OCI-LY3 (cell line): ENCODE measurements at regions not wholly inside any gene's neighbourhood (a gene's known extent, or its start where the extent isn't known, plus 50 kb on each side); places are given as distances from the start of the nearest gene placed in this dataset.
"Not testable (repeated sequence)": the region's sequence is repeated elsewhere in the genome, so short reads cannot be mapped to it uniquely, and the experiment has no call there.

Experiments
- H2AFZ ChIP-seq: fragments of 200-600, 300-600 bp; shearing (Covaris generic); 2 replicates; pipeline ENCODE4 v1.6.0; 2014; ENCODE audit warnings: antibody characterized with exemption, low read depth, low read length
- H3K27ac ChIP-seq: fragments of 200-600, 300-600 bp; sonication (generic); 2 replicates; pipeline ENCODE4 v1.5.1; 2014; ENCODE audit warnings: mild to moderate bottlenecking, low read length, moderate library complexity, mixed read lengths
- H3K27me3 ChIP-seq: fragments of 200-600, 300-600 bp; sonication (generic); 2 replicates; pipeline ENCODE4 v1.6.1; 2014; ENCODE audit warnings: low read depth, low read length, mixed read lengths
- H3K36me3 ChIP-seq: fragments of 200-600, 300-600 bp; sonication (generic); replicated peaks from 2 replicates; pipeline ENCODE3; 2014; ENCODE audit warnings: low read depth, low read length, mixed read lengths
- H3K4me1 ChIP-seq: fragments of 300-600, 200-600 bp; sonication (generic); 2 replicates; pipeline ENCODE4 v1.6.1; 2014; ENCODE audit warnings: low read length, mixed read lengths
- H3K4me2 ChIP-seq: fragments of 200-600, 300-600 bp; sonication (generic); 2 replicates; pipeline ENCODE4 v1.6.1; 2014; ENCODE audit warnings: low read length, mixed read lengths
- H3K4me3 ChIP-seq: fragments of 300-600, 200-600 bp; sonication (generic); 2 replicates; pipeline ENCODE4 v1.5.1; 2014; ENCODE audit warnings: antibody characterized with exemption, mild to moderate bottlenecking, low read length, moderate library complexity
- H3K79me2 ChIP-seq: fragments of 300-600, 200-600 bp; shearing (Covaris generic); 2 replicates; pipeline ENCODE4 v1.6.1; 2014; ENCODE audit warnings: mild to moderate bottlenecking, low read length, mixed read lengths
- H3K9ac ChIP-seq: fragments of 300-600, 200-600 bp; shearing (Covaris generic); 2 replicates; pipeline ENCODE4 v1.6.0; 2014; ENCODE audit warnings: mild to moderate bottlenecking, low read length, moderate library complexity
- H3K9me3 ChIP-seq: fragments of 200-600, 300-600 bp; shearing (Covaris generic); 2 replicates; pipeline ENCODE4 v1.6.1; 2014; ENCODE audit warnings: low read length, mixed read lengths; ENCODE audit not compliant: insufficient read depth
- H4K20me1 ChIP-seq: fragments of 200-600, 300-600 bp; sonication (generic); 2 replicates; pipeline ENCODE4 v1.6.1; 2016; ENCODE audit warnings: low read length, mixed read lengths; ENCODE audit not compliant: insufficient read depth
- CTCF ChIP-seq: fragments of 200-600, 300-600 bp; sonication (generic); IDR thresholded peaks from 2 replicates; pipeline ENCODE4 v1.5.1; 2014; ENCODE audit warnings: antibody characterized with exemption, low read length, low read depth
- EZH2phosphoT487 ChIP-seq: fragments of 200-600 bp; shearing (Covaris generic); IDR thresholded peaks from 2 replicates; pipeline ENCODE4 v1.6.1; 2018; ENCODE audit warnings: antibody characterized with exemption, mixed run types, low read depth

DNA sequence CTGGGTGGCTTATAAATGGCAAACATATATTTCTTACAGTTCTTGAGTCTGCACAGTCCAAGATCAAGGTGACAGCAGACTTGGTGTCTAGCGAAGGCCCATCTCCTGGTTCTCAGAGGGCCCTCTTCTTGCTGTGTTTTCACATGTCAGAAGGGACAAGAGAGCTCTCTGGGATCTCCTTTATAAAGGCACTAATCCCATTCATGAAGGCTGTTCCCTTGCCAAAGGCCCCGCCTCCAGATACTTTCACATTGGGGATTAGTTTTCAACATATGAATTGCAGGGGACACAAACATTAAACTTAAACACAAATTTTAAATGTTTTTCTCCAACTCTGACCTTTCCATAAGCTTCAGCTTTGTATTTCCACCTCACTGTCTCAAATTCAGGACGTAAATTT, 1135.0 kb upstream of the TENM3 start:
- H3K4me2 ChIP-seq, result no peak overlapping the region
- no peaks in the 10 kb centered on the region for H4K20me1 ChIP-seq
- no peak overlapping the region for H2AFZ ChIP-seq
- H3K9me3 ChIP-seq, result no peaks in the 10 kb centered on the region
- H3K4me3 ChIP-seq, result no peak overlapping the region
- H3K79me2 ChIP-seq, result no peaks in the 10 kb centered on the region
- no peaks in the 10 kb centered on the region for H3K4me1 ChIP-seq
- H3K36me3 ChIP-seq, result no peaks in the 10 kb centered on the region
- no peak for TF ChIP-seq EZH2phosphoT487
- no peaks in the 10 kb centered on the region for H3K27me3 ChIP-seq
- H3K27ac ChIP-seq, result no peak overlapping the region
- no peak overlapping the region for H3K9ac ChIP-seq

- Histone ChIP-seq H3K27ac (no peak overlapping the region), H3K4me2 (no peak overlapping the region), H3K4me1 (no peaks in the 10 kb centered on the region), H3K36me3 (no peaks in the 10 kb centered on the region), H3K9me3 (no peaks in the 10 kb centered on the region), H3K9ac (no peak overlapping the region), H3K27me3 (no peaks in the 10 kb centered on the region), H3K79me2 (no peaks in the 10 kb centered on the region), H3K4me3 (no peak overlapping the region), H4K20me1 (no peaks in the 10 kb centered on the region), H2AFZ (no peak overlapping the region)
- no peak for TF ChIP-seq CTCF
- no peak for TF ChIP-seq EZH2phosphoT487
These were observed 1124.0 kb upstream of the TENM3 start for GRCh38 chr4:181119186-181119585.

- Histone ChIP-seq H3K4me2 (no peak overlapping the region), H3K4me3 (no peak overlapping the region), H3K4me1 (no peaks in the 10 kb centered on the region), H3K79me2 (no peaks in the 10 kb centered on the region), H2AFZ (no peak overlapping the region), H3K9me3 (no peaks in the 10 kb centered on the region), H3K27me3 (no peaks in the 10 kb centered on the region), H4K20me1 (no peaks in the 10 kb centered on the region), H3K27ac (no peak overlapping the region), H3K36me3 (no peaks in the 10 kb centered on the region), H3K9ac (no peak overlapping the region)
- no peak for TF ChIP-seq CTCF
- no peak for TF ChIP-seq EZH2phosphoT487
These were observed 1121.5 kb upstream of the TENM3 start for GRCh38 chr4:181121733-181122132.

DNA sequence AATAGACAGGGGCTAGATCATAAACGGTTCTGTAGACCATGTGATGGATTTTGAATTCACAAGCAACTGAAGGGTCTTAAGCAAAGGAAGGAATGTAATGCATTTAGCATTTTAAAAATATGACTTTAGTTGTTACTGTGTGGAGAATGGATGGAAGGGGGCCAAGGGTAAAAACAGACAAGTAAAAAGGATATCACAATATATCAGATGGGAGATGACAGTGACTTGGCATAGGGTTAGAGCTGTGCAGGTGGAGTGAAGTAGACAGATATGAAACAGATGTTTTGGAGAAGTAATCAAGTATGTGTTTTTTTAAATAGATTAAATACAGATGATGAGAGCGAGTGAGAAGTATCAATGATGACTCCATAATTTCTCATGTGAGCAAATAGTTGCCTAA, 1116.0 kb upstream of the TENM3 start:
- Histone ChIP-seq H3K4me3 (no peak overlapping the region), H3K9ac (no peak overlapping the region), H3K79me2 (no peaks in the 10 kb centered on the region), H3K36me3 (no peaks in the 10 kb centered on the region), H3K4me2 (no peak overlapping the region), H2AFZ (no peak overlapping the region), H3K9me3 (no peaks in the 10 kb centered on the region), H3K27me3 (no peaks in the 10 kb centered on the region), H4K20me1 (no peaks in the 10 kb centered on the region), H3K4me1 (no peaks in the 10 kb centered on the region), H3K27ac (no peak overlapping the region)
- TF ChIP-seq CTCF (no peak), EZH2phosphoT487 (no peak)

GRCh38 chr4:181130317-181130716, 1112.9 kb upstream of the TENM3 start:
- not testable (repeated sequence) for H3K27ac ChIP-seq, H3K4me3 ChIP-seq, H3K9me3 ChIP-seq, H3K36me3 ChIP-seq, H3K27me3 ChIP-seq, H3K79me2 ChIP-seq, H3K4me1 ChIP-seq, H2AFZ ChIP-seq, H3K9ac ChIP-seq, H4K20me1 ChIP-seq, H3K4me2 ChIP-seq
